GM12878 (cell line): ENCODE measurements at regions not wholly inside any gene's neighbourhood (a gene's known extent, or its start where the extent isn't known, plus 50 kb on each side); places are given as distances from the start of the nearest gene placed in this dataset.

ENCODE experiments used
- ATAC-seq: fragments of 200-7000 bp; cut with Tn5 transposase; 3 replicates; pipeline ENCODE4 v1.9.1; 2020; ENCODE audit warnings: mild to moderate bottlenecking, moderate library complexity
- BruUV-seq: library from RNA; stranded (reverse); fragments of 400-500 nt; replicated peaks from 2 replicates; lab custom pipeline; 2021; lab: Mats Ljungman, UMichigan
- CTCF ChIA-PET: fragments of 300-600 bp; sonication (Branson Sonifier 250); formaldehyde crosslinking; extraction: SDS; loops from one replicate; lab custom pipeline; 2021; ENCODE audit warnings: inconsistent platforms; lab: Yijun Ruan, JAX
- POLR2A ChIA-PET: fragments of 350-600 bp; formaldehyde crosslinking; extraction: SDS; loops from one replicate; lab custom pipeline; 2021; ENCODE audit warnings: inconsistent platforms; lab: Charles Lee
- RAD21 ChIA-PET: fragments of 300-600 bp; sonication (Branson Sonifier 250); formaldehyde crosslinking; loops from one replicate; lab custom pipeline; 2023; ENCODE audit warnings: antibody characterized with exemption; ENCODE audit not compliant: unreplicated experiment; lab: Charles Lee
- SMC1A ChIA-PET: fragments of 300-600 bp; sonication (Branson Sonifier 250); formaldehyde crosslinking; loops from one replicate; lab custom pipeline; 2023; ENCODE audit not compliant: unreplicated experiment, uncharacterized antibody; lab: Charles Lee
- DNase-seq: peaks from one replicate; pipeline ENCODE4 v3.0.0-alpha.2; 2011; ENCODE audit warnings: low read depth, low spot score
- FAIRE-seq: peaks from 3 replicates; lab custom pipeline; 2011; peaks lifted over from hg19 to GRCh38; lab: Jason Lieb, UNC
- H2AFZ ChIP-seq: 2 replicates; pipeline ENCODE4 v1.6.0; 2011; ENCODE audit warnings: low read depth, low read length, control low read depth; ENCODE audit not compliant: control insufficient read depth
- H3K27ac ChIP-seq: 2 replicates; pipeline ENCODE4 v1.5.1; 2011; ENCODE audit warnings: control low read depth; ENCODE audit not compliant: control insufficient read depth, insufficient read depth
- H3K27me3 ChIP-seq, 2 experiments: replicated peaks in 1 of 2; 2 replicates each; pipeline versions ENCODE4 v1.6.0 to v1.6.1; 2011; ENCODE audit warnings: low read length in 1 of 2; ENCODE audit not compliant: control insufficient read depth in 2 of 2, insufficient read depth in 2 of 2
- H3K36me3 ChIP-seq, 2 experiments: 2 replicates each; pipeline ENCODE4 v1.5.1; 2011; ENCODE audit warnings: low read length in 1 of 2; ENCODE audit not compliant: control insufficient read depth in 2 of 2, insufficient read depth in 2 of 2
- H3K4me1 ChIP-seq: 2 replicates; pipeline ENCODE4 v1.6.1; 2011; ENCODE audit warnings: mild to moderate bottlenecking, low read length, moderate library complexity, mixed read lengths; ENCODE audit not compliant: control insufficient read depth, insufficient read depth
- H3K4me2 ChIP-seq: 2 replicates; pipeline ENCODE4 v1.6.0; 2011; ENCODE audit warnings: control low read depth; ENCODE audit not compliant: control insufficient read depth, insufficient read depth
- H3K4me3 ChIP-seq: fragments of 200-600 bp; sonication (generic); 2 replicates; pipeline ENCODE4 v1.5.1; 2016
- H3K79me2 ChIP-seq: 2 replicates; pipeline ENCODE4 v1.6.0; 2011; ENCODE audit warnings: low read length; ENCODE audit not compliant: control insufficient read depth, insufficient read depth
- H3K9ac ChIP-seq: 2 replicates; pipeline ENCODE4 v1.8.0; 2011; ENCODE audit warnings: low read length, control low read depth, mixed read lengths; ENCODE audit not compliant: control insufficient read depth, insufficient read depth
- H3K9me3 ChIP-seq: replicated peaks from 3 replicates; pipeline ENCODE4 v1.5.1; 2011; ENCODE audit warnings: mild to moderate bottlenecking, low read length; ENCODE audit not compliant: control insufficient read depth, insufficient read depth
- H4K20me1 ChIP-seq: 2 replicates; pipeline ENCODE4 v1.6.0; 2011; ENCODE audit not compliant: control insufficient read depth, insufficient read depth
- CBX5 ChIP-seq: sonication (generic); IDR thresholded peaks from 2 replicates; pipeline ENCODE4 v1.6.1; 2016; ENCODE audit warnings: low read depth, moderate library complexity, mild to moderate bottlenecking, inconsistent platforms
- RAD21 ChIP-seq: IDR thresholded peaks from 2 replicates; pipeline ENCODE4 v1.6.1; 2011; ENCODE audit warnings: mild to moderate bottlenecking, low read depth, low read length, moderate library complexity; ENCODE audit not compliant: insufficient read depth
- SMC3 ChIP-seq: IDR thresholded peaks from 2 replicates; pipeline ENCODE4 v1.6.1; 2011; ENCODE audit warnings: low read length, improper control_type of control experiment, borderline replicate concordance
- TAF1 ChIP-seq: IDR thresholded peaks from 2 replicates; pipeline ENCODE4 v1.6.1; 2011; ENCODE audit warnings: mild to moderate bottlenecking, low read depth, low read length, borderline replicate concordance
- YY1 ChIP-seq: IDR thresholded peaks from 2 replicates; pipeline ENCODE4 v1.6.1; 2011; ENCODE audit warnings: low read depth, mild to moderate bottlenecking, low read length
- WGBS: methylation state at CpG from one replicate; pipeline ENCODE4 v1.1.6; 2016; ENCODE audit warnings: low lambda C conversion rate; ENCODE audit not compliant: insufficient replicate concordance, insufficient coverage; ENCODE audit errors: missing lambda C conversion rate; 5-methylcytosine and 5-hydroxymethylcytosine counted together
- in situ Hi-C: fragments of 300-500 bp; cut with MboI; formaldehyde crosslinking; loops from 9 replicates; pipeline ENCODE4 v1.14.3; 2018; ENCODE audit warnings: mixed read lengths
- intact Hi-C: fragments of 100-400 bp; cut with micrococcal nuclease; formaldehyde crosslinking; loops from one replicate; pipeline ENCODE4 v1.14.2; 2022; ENCODE audit not compliant: unreplicated experiment
- TF ChIP-seq, protein P1 (sequence below), 3 experiments: IDR thresholded peaks in 2 of 3; conservative IDR thresholded peaks in 1 of 3; 2 replicates each; pipeline ENCODE4 v1.5.1; 2011; ENCODE audit warnings: low read depth in 3 of 3, low read length in 3 of 3, mild to moderate bottlenecking in 3 of 3, control low read depth in 2 of 3, moderate library complexity in 2 of 3, inconsistent platforms in 1 of 3, mixed read lengths in 1 of 3; ENCODE audit not compliant: control insufficient read depth in 2 of 3, insufficient read depth in 1 of 3; ENCODE audit errors: extremely low read depth in 1 of 3

DNA sequence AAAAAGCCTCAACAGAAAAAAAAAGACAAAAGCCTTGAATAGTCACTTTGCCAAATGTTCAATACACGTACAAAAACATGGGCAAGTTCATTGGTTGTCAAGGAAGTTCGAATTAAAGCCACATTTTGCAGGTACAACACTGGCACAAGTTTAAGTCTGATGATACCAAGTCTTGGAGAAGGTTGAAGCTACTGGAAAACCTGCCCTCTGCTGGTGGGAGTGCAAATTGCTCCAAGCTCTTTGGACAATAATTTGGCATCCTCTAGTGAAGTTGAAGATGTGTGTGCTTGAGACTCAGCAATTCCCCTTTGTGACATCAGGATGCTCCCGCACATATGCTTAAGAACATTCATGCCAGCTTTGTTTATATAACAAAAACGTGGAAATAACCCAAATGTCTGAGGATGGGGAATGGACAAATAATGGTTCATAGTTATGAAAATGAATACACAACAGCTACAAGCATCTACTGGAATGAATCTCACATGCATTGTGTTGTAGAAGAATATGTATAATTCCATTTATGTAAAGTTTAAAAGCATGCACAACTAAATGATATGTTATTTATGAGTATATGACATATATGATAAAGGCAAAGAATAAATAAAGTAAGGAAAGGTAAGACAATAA lies 120.0 kb upstream of the PLPP4 start:
- POLR2A ChIA-PET, result interaction anchor here (0.6 kb wide), 1 partner anchor 594 kb away, joined by 3 read pairs; no protein-coding TSS in a partner anchor
- Histone ChIP-seq H3K36me3 (no peaks in the 10 kb centered on the region), H3K27me3 (no peaks in the 10 kb centered on the region), H3K27ac (no peak overlapping the region), H3K4me1 (no peaks in the 10 kb centered on the region), H3K9me3 (no peaks in the 10 kb centered on the region), H3K79me2 (no peaks in the 10 kb centered on the region), H2AFZ (no peak overlapping the region), H3K9ac (no peak overlapping the region), H4K20me1 (no peaks in the 10 kb centered on the region), H3K4me2 (no peak overlapping the region), H3K4me3 (no peak overlapping the region)
- RAD21 ChIA-PET, result interaction anchor here (0.8 to 1.2 kb wide), 6 partner anchors 73 to 650 kb away, joined by 3 to 15 read pairs (median 3); partner anchors contain the start of gene MCMBP
- intact Hi-C loops, result loop anchor here (1.0 to 10.0 kb wide), 5 partner anchors 115 to 651 kb away; no protein-coding TSS in a partner anchor
- WGBS, result 0% methylated on average over 4 of the region's 4 CpGs
- in situ Hi-C loops, result loop anchor here (10.0 kb wide), 2 partner anchors 582 to 652 kb away; no protein-coding TSS in a partner anchor
- DNase-seq (no peak), FAIRE-seq (peak; percentile 95), ATAC-seq (peak; percentile 75)
- no TSS peak for BruUV-seq
- SMC1A ChIA-PET, result interaction anchor here (0.6 to 2.4 kb wide), 12 partner anchors 11 to 650 kb away, joined by 3 to 21 read pairs (median 3); no protein-coding TSS in a partner anchor
- CTCF ChIA-PET, result interaction anchor here (0.7 to 3.8 kb wide), 25 partner anchors 9 to 656 kb away, joined by 3 to 44 read pairs (median 4); partner anchors contain the start of gene MCMBP
- TF ChIP-seq CBX5 (no peak), TAF1 (no peak), RAD21 (peak; percentile 51), SMC3 (peak; percentile 79), YY1 (0 out of 2 replicates have a peak, but pooled peaks have one; percentile 35)
- TF ChIP-seq, protein P1, sequence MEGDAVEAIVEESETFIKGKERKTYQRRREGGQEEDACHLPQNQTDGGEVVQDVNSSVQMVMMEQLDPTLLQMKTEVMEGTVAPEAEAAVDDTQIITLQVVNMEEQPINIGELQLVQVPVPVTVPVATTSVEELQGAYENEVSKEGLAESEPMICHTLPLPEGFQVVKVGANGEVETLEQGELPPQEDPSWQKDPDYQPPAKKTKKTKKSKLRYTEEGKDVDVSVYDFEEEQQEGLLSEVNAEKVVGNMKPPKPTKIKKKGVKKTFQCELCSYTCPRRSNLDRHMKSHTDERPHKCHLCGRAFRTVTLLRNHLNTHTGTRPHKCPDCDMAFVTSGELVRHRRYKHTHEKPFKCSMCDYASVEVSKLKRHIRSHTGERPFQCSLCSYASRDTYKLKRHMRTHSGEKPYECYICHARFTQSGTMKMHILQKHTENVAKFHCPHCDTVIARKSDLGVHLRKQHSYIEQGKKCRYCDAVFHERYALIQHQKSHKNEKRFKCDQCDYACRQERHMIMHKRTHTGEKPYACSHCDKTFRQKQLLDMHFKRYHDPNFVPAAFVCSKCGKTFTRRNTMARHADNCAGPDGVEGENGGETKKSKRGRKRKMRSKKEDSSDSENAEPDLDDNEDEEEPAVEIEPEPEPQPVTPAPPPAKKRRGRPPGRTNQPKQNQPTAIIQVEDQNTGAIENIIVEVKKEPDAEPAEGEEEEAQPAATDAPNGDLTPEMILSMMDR (IDR thresholded peaks at IDR 0.05 in 2 of 3, conservative IDR thresholded peaks at IDR 0.05 in 1 of 3; ENCODE audit: control insufficient read depth in 2 of 3, extremely low read depth in 1 of 3, insufficient read depth in 1 of 3, low read depth in 3 of 3, low read length in 3 of 3), result peak; percentile 77 to 81 (median 78)
